Natural killer cell (primary cell): ENCODE measurements at regions not wholly inside any gene's neighbourhood (a gene's known extent, or its start where the extent isn't known, plus 50 kb on each side); places are given as distances from the start of the nearest gene placed in this dataset.

Experiments used
- ATAC-seq, 3 donors: fragments of 150-1000 bp in 2 of 3; fragments of 200-7000 bp in 1 of 3; cut with Tn5 transposase; 1 replicate in 1 of 3; 2 replicates in 2 of 3; pipeline ENCODE4 v1.10.0; 2021; ENCODE audit warnings: mild to moderate bottlenecking in 2 of 3, moderate library complexity in 2 of 3
- DNase-seq, 2 donors: peaks; one replicate each; pipeline versions ENCODE4 v3.0.0 to v3.0.0-alpha.2; 2013 to 2021; ENCODE audit warnings: mixed read lengths in 1 of 2
- H3K27ac ChIP-seq: one replicate; pipeline ENCODE4 v1.5.1; 2013; ENCODE audit warnings: mild to moderate bottlenecking, low read length
- H3K27me3 ChIP-seq: one replicate; pipeline ENCODE4 v1.6.1; 2013; ENCODE audit warnings: low read length; ENCODE audit not compliant: control insufficient read depth, insufficient read depth
- H3K36me3 ChIP-seq: one replicate; pipeline ENCODE4 v1.6.1; 2013; ENCODE audit warnings: low read length; ENCODE audit not compliant: control insufficient read depth, insufficient read depth
- H3K4me1 ChIP-seq: one replicate; pipeline ENCODE4 v1.6.1; 2013; ENCODE audit warnings: low read length; ENCODE audit not compliant: control insufficient read depth, insufficient read depth
- H3K4me3 ChIP-seq: one replicate; pipeline ENCODE4 v1.5.1; 2013; ENCODE audit warnings: low read length
- H3K9me3 ChIP-seq: one replicate; pipeline ENCODE4 v1.6.1; 2013; ENCODE audit warnings: low read length; ENCODE audit not compliant: control insufficient read depth, insufficient read depth
- H3K27ac Mint-ChIP-seq, 2 donors: one replicate each; pipeline ENCODE4 v1.8.0; 2022; ENCODE audit warnings: mild to moderate bottlenecking in 2 of 2, mixed read lengths in 2 of 2, moderate library complexity in 1 of 2
- H3K27me3 Mint-ChIP-seq, 2 donors: one replicate each; pipeline ENCODE4 v1.8.0; 2022; ENCODE audit warnings: low read depth in 2 of 2, mixed read lengths in 2 of 2
- H3K36me3 Mint-ChIP-seq: one replicate; pipeline ENCODE4 v1.8.0; 2022; ENCODE audit warnings: mixed read lengths
- H3K4me1 Mint-ChIP-seq, 2 donors: one replicate each; pipeline ENCODE4 v1.8.0; 2022; ENCODE audit warnings: mixed read lengths in 2 of 2
- H3K4me3 Mint-ChIP-seq: one replicate; pipeline ENCODE4 v1.8.0; 2022; ENCODE audit warnings: mild to moderate bottlenecking, moderate library complexity, mixed read lengths
- H3K9me3 Mint-ChIP-seq, 2 donors: one replicate each; pipeline ENCODE4 v1.8.0; 2022; ENCODE audit warnings: mixed read lengths in 2 of 2
- WGBS: methylation state at CpG from one replicate; pipeline ENCODE4 v1.1.7; 2013; ENCODE audit warnings: missing lambda C conversion rate; ENCODE audit not compliant: insufficient coverage; 5-methylcytosine and 5-hydroxymethylcytosine counted together
- intact Hi-C: fragments of 100-400 bp; cut with micrococcal nuclease; formaldehyde crosslinking; loops from one replicate; pipeline ENCODE4 v1.14.2; 2022
- TF ChIP-seq, protein P1 (sequence below): fragments of 200-600 bp; IDR thresholded peaks from one replicate; pipeline ENCODE4 v1.8.0; 2022; ENCODE audit warnings: antibody characterized with exemption

DNA sequence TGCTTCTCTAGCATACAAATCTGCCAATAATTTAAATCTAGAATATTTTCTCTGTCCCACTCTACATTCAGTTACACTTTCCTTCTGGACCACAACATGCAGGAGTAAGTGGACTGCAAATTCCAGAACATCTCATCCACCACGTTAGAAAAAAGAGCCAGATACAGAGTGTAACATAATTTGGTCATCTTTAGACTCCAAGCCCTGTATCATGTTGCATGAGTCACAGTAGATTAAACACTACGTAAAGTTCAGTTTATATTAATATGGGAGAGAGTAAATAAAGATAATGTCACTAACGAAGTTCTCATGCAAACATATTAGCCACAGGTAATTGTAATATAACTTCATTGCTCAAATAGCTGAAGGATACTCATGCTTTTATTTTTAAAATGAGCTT lies 327.0 kb downstream of the C6orf118 start:
- Histone ChIP-seq H3K27ac (no peak overlapping the region), H3K4me3 (no peak overlapping the region), H3K4me1 (no peaks in the 10 kb centered on the region), H3K27me3 (no peaks in the 10 kb centered on the region), H3K36me3 (no peaks in the 10 kb centered on the region), H3K9me3 (no peaks in the 10 kb centered on the region)
- TF ChIP-seq, protein P1, sequence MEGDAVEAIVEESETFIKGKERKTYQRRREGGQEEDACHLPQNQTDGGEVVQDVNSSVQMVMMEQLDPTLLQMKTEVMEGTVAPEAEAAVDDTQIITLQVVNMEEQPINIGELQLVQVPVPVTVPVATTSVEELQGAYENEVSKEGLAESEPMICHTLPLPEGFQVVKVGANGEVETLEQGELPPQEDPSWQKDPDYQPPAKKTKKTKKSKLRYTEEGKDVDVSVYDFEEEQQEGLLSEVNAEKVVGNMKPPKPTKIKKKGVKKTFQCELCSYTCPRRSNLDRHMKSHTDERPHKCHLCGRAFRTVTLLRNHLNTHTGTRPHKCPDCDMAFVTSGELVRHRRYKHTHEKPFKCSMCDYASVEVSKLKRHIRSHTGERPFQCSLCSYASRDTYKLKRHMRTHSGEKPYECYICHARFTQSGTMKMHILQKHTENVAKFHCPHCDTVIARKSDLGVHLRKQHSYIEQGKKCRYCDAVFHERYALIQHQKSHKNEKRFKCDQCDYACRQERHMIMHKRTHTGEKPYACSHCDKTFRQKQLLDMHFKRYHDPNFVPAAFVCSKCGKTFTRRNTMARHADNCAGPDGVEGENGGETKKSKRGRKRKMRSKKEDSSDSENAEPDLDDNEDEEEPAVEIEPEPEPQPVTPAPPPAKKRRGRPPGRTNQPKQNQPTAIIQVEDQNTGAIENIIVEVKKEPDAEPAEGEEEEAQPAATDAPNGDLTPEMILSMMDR, result no peak
- Mint-ChIP-seq H3K27me3 (no peaks in the 10 kb centered on the region), H3K27ac (no peak overlapping the region), H3K4me1 (no peaks in the 10 kb centered on the region), H3K4me3 (no peak overlapping the region), H3K36me3 (no peaks in the 10 kb centered on the region), H3K9me3 (peaks cover 10 to 29% of the 10 kb centered on the region in 2 donors)
- 81% methylated on average over 2 of the region's 3 CpGs for WGBS
- no peak for ATAC-seq
- DNase-seq, result no peak
- intact Hi-C loops, result no loop called here

DNA sequence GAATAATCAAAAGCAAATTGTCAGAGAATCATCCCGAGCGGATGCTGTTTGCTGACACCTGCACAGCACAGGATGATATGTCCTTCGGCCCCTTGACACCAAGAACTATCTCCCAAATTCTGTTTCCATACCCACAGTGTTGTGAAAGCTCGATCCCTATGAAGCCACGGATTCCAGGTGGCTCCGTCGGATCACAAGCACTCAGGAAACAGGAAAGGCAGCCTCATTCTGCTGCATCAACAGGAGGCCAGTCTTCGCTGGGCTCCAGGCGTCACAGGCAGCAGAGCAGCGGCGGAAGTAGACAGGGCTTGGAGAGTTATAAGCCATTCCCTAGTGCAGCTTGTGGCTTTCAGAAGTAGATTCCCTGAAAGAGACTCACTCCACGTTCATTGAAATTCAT lies 342.3 kb downstream of the C6orf118 start:
- H3K27ac ChIP-seq, result no peak overlapping the region
- H3K36me3 ChIP-seq, result no peaks in the 10 kb centered on the region
- H3K27ac Mint-ChIP-seq, result no peak overlapping the region
- H3K4me3 Mint-ChIP-seq, result no peak overlapping the region
- H3K4me1 Mint-ChIP-seq, result no peaks in the 10 kb centered on the region
- no peaks in the 10 kb centered on the region for H3K27me3 Mint-ChIP-seq
- H3K4me3 ChIP-seq, result no peak overlapping the region
- peaks cover 9% of the 10 kb centered on the region for H3K9me3 ChIP-seq
- ATAC-seq (no peak), DNase-seq (no peak)
- WGBS, result 66% methylated on average over 12 of the region's 12 CpGs
- intact Hi-C loops, result no loop called here
- TF ChIP-seq, protein P1, result no peak
- no peaks in the 10 kb centered on the region for H3K36me3 Mint-ChIP-seq
- peaks cover 7 to 9% of the 10 kb centered on the region in 2 donors for H3K9me3 Mint-ChIP-seq
- H3K4me1 ChIP-seq, result no peaks in the 10 kb centered on the region
- no peaks in the 10 kb centered on the region for H3K27me3 ChIP-seq

DNA sequence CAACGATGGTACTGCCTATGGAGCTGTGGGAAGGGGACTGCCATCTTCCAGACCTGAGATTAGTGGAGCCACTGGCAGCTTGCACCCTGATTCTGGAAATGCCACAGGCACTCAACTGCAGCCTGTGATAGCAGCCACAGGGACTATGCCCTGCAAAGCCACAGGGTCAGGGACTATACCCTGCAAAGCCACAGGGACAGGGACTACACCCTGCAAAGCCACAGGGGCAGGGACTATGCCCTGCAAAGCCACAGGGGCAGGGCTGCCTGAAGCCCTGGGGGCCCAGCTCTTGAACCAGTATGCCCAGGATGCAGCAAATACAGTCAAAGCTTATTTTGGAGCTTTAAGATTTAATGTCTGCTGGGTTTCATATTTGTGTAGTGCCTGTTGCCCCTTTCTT lies 346.6 kb downstream of the C6orf118 start:
- ATAC-seq (no peak), DNase-seq (no peak)
- Mint-ChIP-seq H3K27me3 (no peaks in the 10 kb centered on the region), H3K4me1 (no peaks in the 10 kb centered on the region), H3K9me3 (peaks cover 5 to 17% of the 10 kb centered on the region in 2 donors), H3K4me3 (no peak overlapping the region), H3K36me3 (no peaks in the 10 kb centered on the region), H3K27ac (no peak overlapping the region)
- no peaks in the 10 kb centered on the region for H3K4me1 ChIP-seq
- no peak overlapping the region for H3K27ac ChIP-seq
- H3K9me3 ChIP-seq, result peaks cover 9% of the 10 kb centered on the region
- TF ChIP-seq, protein P1, result no peak
- H3K36me3 ChIP-seq, result no peaks in the 10 kb centered on the region
- H3K4me3 ChIP-seq, result no peak overlapping the region
- 59% methylated on average over 1 of the region's 1 CpG for WGBS
- intact Hi-C loops, result no loop called here
- H3K27me3 ChIP-seq, result no peaks in the 10 kb centered on the region

DNA sequence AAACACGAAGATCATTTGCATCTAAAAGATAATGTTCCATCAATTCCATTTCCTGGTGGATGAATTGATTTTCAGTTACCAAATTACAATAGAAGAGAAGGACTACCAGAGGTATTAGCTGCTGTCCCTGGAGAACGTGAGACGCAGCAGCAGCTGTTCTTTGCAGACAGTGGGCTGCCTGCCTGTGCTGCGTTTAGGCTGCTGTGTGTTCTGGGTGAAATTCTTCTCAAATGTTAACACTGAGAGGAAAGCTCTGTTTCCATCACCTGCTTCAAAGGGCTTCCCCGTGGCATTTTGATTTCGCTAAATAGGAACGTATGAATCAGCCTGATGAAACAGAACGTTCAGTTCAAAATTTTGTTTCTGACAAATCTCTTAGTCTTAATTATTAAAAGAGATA lies 362.2 kb downstream of the C6orf118 start:
- Histone ChIP-seq H3K27ac (no peak overlapping the region), H3K4me1 (no peaks in the 10 kb centered on the region), H3K27me3 (no peaks in the 10 kb centered on the region), H3K4me3 (no peak overlapping the region), H3K36me3 (no peaks in the 10 kb centered on the region), H3K9me3 (no peaks in the 10 kb centered on the region)
- intact Hi-C loops, result no loop called here
- Mint-ChIP-seq H3K27ac (no peak overlapping the region), H3K4me3 (no peak overlapping the region), H3K4me1 (no peaks in the 10 kb centered on the region), H3K36me3 (no peaks in the 10 kb centered on the region), H3K27me3 (no peaks in the 10 kb centered on the region), H3K9me3 (peaks cover 8 to 9% of the 10 kb centered on the region in 2 donors)
- no peak for ATAC-seq
- DNase-seq, result no peak
- 82% methylated on average over 8 of the region's 8 CpGs for WGBS
- TF ChIP-seq, protein P1, result no peak
